ENCODE measurements at regions not wholly inside any gene's neighbourhood (a gene's known extent, or its start where the extent isn't known, plus 50 kb on each side); places are given as distances from the start of the nearest gene placed in this dataset.
"Not testable (repeated sequence)": the region's sequence is repeated elsewhere in the genome, so short reads cannot be mapped to it uniquely, and the experiment has no call there.

DNA sequence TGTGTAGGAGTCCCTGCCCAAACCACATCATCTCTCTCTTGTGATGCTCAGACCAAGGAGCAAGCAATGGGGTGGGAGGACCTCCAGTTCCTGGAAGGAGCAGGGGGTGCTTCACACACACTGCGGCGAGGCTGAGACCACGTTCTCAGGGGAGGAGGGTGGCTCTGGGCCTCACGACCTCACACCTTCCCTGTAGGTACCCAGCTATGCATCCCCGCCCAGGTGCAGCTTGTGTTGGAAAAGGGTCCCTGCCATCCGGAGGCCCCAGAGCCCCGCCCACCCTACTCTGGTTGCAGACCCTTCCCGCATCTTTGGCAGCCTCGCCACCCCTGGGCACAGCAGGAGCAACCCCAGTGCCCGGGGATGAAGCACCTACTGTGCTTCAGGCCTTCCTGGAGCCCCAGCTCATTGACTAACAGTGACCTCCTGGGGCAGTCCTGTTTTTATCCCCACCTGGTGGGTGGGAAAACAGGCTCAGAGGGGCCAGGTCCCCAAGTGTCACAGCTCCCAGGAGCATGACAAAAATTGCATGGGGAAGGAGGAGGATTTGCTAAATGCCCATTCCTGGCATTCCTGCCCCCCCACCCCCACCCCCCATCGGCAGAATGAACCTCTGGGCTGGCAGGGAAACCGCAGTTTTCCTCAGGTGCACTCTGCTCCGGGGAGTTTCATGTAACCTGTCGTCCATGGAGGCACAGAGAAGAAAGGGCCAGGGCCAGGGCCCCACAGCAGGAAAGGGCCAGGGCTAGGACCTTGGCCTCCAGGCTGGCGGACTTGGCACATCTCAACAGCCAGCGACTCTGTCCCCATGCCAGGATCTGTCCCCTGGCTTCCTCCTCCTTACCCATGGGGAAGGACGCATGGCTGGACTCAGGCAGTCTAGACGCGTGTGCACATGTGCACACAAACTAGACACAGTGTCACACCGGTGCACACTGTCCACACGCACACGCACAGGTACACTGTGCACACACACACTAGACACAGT, 81.0 kb downstream of the IGLL1 start:
- POLR2A ChIA-PET: no interaction called here
- no peak for TF ChIP-seq CEBPB (IDR thresholded peaks at IDR 0.05)
- TF ChIP-seq, protein P1, sequence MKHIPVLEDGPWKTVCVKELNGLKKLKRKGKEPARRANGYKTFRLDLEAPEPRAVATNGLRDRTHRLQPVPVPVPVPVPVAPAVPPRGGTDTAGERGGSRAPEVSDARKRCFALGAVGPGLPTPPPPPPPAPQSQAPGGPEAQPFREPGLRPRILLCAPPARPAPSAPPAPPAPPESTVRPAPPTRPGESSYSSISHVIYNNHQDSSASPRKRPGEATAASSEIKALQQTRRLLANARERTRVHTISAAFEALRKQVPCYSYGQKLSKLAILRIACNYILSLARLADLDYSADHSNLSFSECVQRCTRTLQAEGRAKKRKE (CRISPR knock-in tag; IDR thresholded peaks at IDR 0.05; ENCODE audit: low read depth): no peak
- TF ChIP-seq NFE2L2 (conservative IDR thresholded peaks at IDR 0.05; ENCODE audit: low read length): no peak
- TF ChIP-seq ZSCAN20 (CRISPR knock-in tag; IDR thresholded peaks at IDR 0.05): no peak
- TF ChIP-seq HES2 (IDR thresholded peaks at IDR 0.05): no peak
- TF ChIP-seq NPAS2 (CRISPR knock-in tag; IDR thresholded peaks at IDR 0.05; ENCODE audit: borderline replicate concordance): no peak
- no peak for TF ChIP-seq CBX2 (IDR thresholded peaks at IDR 0.05; ENCODE audit: borderline replicate concordance, low read depth)
- TF ChIP-seq CBX8 (IDR thresholded peaks at IDR 0.05): no peak
- TF ChIP-seq, protein P2, sequence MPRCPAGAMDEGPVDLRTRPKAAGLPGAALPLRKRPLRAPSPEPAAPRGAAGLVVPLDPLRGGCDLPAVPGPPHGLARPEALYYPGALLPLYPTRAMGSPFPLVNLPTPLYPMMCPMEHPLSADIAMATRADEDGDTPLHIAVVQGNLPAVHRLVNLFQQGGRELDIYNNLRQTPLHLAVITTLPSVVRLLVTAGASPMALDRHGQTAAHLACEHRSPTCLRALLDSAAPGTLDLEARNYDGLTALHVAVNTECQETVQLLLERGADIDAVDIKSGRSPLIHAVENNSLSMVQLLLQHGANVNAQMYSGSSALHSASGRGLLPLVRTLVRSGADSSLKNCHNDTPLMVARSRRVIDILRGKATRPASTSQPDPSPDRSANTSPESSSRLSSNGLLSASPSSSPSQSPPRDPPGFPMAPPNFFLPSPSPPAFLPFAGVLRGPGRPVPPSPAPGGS (IDR thresholded peaks at IDR 0.05): no peak
- no peak for TF ChIP-seq CHD2 (IDR thresholded peaks at IDR 0.05; ENCODE audit: low read length, partially characterized antibody)
- TF ChIP-seq RAD21 (conservative IDR thresholded peaks at IDR 0.05 in 1 of 2, IDR thresholded peaks at IDR 0.05 in 1 of 2): no peak
- TF ChIP-seq HEYL (CRISPR knock-in tag; IDR thresholded peaks at IDR 0.05): no peak
- no peak for TF ChIP-seq HOXA7 (CRISPR knock-in tag; IDR thresholded peaks at IDR 0.05)
- no peak for TF ChIP-seq HOXB5 (CRISPR knock-in tag; IDR thresholded peaks at IDR 0.05)
- TF ChIP-seq EHF (CRISPR knock-in tag; IDR thresholded peaks at IDR 0.05): no peak
- no peak for TF ChIP-seq MAFK (IDR thresholded peaks at IDR 0.05; ENCODE audit: partially characterized antibody)
- TF ChIP-seq TP53 (CRISPR knock-in tag; IDR thresholded peaks at IDR 0.05): no peak
- TF ChIP-seq HDAC2 (IDR thresholded peaks at IDR 0.05): no peak
- TF ChIP-seq, protein P3, sequence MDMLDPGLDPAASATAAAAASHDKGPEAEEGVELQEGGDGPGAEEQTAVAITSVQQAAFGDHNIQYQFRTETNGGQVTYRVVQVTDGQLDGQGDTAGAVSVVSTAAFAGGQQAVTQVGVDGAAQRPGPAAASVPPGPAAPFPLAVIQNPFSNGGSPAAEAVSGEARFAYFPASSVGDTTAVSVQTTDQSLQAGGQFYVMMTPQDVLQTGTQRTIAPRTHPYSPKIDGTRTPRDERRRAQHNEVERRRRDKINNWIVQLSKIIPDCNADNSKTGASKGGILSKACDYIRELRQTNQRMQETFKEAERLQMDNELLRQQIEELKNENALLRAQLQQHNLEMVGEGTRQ (IDR thresholded peaks at IDR 0.05): no peak
- Histone ChIP-seq H3K4me1 (no peaks in the 10 kb centered on the region), H3K27ac (no peak overlapping the region), H3K4me3 (no peak overlapping the region), H3K4me2 (no peak overlapping the region), H3K9me3 (no peaks in the 10 kb centered on the region)
- WGBS (ENCODE audit: missing lambda C conversion rate): 95% methylated on average over 4 of the region's 22 CpGs
- ATAC-seq: no peak
- no peak for DNase-seq (ENCODE audit: low read depth in 1 of 2, low spot score in 1 of 2)
- CTCF ChIA-PET: no interaction called here
- no peak for FAIRE-seq

DNA sequence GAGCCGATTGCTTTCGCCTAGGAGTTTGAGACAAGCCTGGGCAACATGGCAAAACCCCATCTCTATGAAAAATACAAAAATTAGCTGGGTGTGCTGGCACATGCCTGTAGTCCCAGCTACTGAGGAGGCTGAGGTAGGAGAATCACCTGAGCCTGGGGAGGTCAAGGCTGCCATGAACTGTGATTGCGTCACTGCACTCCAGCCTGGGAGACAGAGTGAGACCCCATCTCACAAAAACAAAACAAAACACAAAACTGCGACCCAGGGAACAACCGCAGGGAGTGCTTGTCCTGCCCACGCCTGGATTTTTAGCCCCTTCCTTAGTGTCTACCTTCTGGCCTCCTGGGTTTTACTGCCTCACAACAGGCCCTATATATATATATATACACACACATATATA, 82.2 kb downstream of the IGLL1 start:
- CTCF ChIA-PET: interaction anchor here (1.3 kb wide), 1 partner anchor 8 kb away, joined by 4 read pairs; no protein-coding TSS in a partner anchor
- H3K4me3 ChIP-seq; H3K27ac ChIP-seq; ATAC-seq; H3K4me1 ChIP-seq; POLR2A ChIA-PET; DNase-seq (ENCODE audit: low read depth in 1 of 2, low spot score in 1 of 2); FAIRE-seq; H3K4me2 ChIP-seq; H3K9me3 ChIP-seq: not testable (repeated sequence)
- 89% methylated on average over 4 of the region's 6 CpGs for WGBS (ENCODE audit: missing lambda C conversion rate)

Measured in A549 (cell line).